Hepatocyte (in vitro differentiated cells): ENCODE measurements at regions not wholly inside any gene's neighbourhood (a gene's known extent, or its start where the extent isn't known, plus 50 kb on each side); places are given as distances from the start of the nearest gene placed in this dataset.

Experiments used
- CTCF ChIP-seq: fragments of 200-600 bp; sonication (generic); IDR thresholded peaks from 2 replicates; pipeline ENCODE4 v1.5.1; 2016; ENCODE audit warnings: antibody characterized with exemption, mild to moderate bottlenecking; ENCODE audit not compliant: poor library complexity
- EZH2 ChIP-seq: fragments of 200-600 bp; sonication (generic); IDR thresholded peaks from 2 replicates; pipeline ENCODE4 v1.6.1; 2016; ENCODE audit warnings: antibody characterized with exemption, mild to moderate bottlenecking, borderline replicate concordance
- EZH2phosphoT487 ChIP-seq: fragments of 200-600 bp; sonication (generic); IDR thresholded peaks from one replicate; pipeline ENCODE4 v1.6.1; 2018; ENCODE audit warnings: antibody characterized with exemption, mild to moderate bottlenecking, low read depth, moderate library complexity; ENCODE audit not compliant: unreplicated experiment, severe bottlenecking

DNA sequence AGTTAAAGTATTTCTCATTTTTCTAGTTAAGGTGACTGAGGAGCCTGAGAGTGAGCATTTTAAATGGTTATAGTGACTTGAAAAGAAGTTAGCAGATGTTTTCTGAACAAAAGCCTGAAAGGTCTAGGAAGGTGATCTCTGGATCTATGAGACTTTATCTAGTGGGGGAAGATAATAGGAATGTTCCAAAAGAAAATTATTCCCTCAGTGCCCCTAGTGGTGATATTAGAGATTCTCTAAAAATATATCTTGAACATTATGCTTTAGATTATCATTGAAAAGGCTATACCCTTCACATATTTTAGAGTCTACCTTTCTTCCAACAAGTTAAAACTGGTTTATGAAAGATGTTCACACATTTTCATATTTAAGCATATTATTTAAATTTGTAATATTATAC lies 69.0 kb upstream of the SPANXN1 start:
- TF ChIP-seq CTCF: peak; percentile 18
- no peak for TF ChIP-seq EZH2
- no peak for TF ChIP-seq EZH2phosphoT487
